Activated CD8-positive, alpha-beta T cell treated with anti-CD3 and anti-CD28 coated beads for 36 hours (primary cell): ENCODE measurements at regions not wholly inside any gene's neighbourhood (a gene's known extent, or its start where the extent isn't known, plus 50 kb on each side); places are given as distances from the start of the nearest gene placed in this dataset.

Experiments used
- ATAC-seq: fragments of 200-7000 bp; cut with Tn5 transposase; one replicate; pipeline ENCODE4 v1.10.0; 2021; ENCODE audit warnings: mild to moderate bottlenecking, moderate library complexity
- CTCF ChIA-PET: fragments of 350-600 bp; sonication (Branson Sonifier 250); formaldehyde crosslinking; loops from one replicate; lab custom pipeline; 2021; ENCODE audit warnings: antibody characterized with exemption; lab: Charles Lee
- POLR2A ChIA-PET: fragments of 350-600 bp; sonication (Branson Sonifier 250); formaldehyde crosslinking; loops from one replicate; lab custom pipeline; 2021; ENCODE audit warnings: antibody characterized with exemption; lab: Charles Lee
- DNase-seq: peaks from one replicate; pipeline ENCODE4 v3.0.0-alpha.2; 2020
- H3K27ac Mint-ChIP-seq: one replicate; pipeline ENCODE4 v1.8.0; 2021; ENCODE audit warnings: mild to moderate bottlenecking, mixed read lengths
- H3K27me3 Mint-ChIP-seq: one replicate; pipeline ENCODE4 v1.8.0; 2021; ENCODE audit warnings: mixed read lengths
- H3K36me3 Mint-ChIP-seq: one replicate; pipeline ENCODE4 v1.8.0; 2021; ENCODE audit warnings: low read depth, mixed read lengths
- H3K4me1 Mint-ChIP-seq: one replicate; pipeline ENCODE4 v1.8.0; 2021; ENCODE audit warnings: low read depth, mixed read lengths
- H3K4me3 Mint-ChIP-seq: one replicate; pipeline ENCODE4 v1.8.0; 2021; ENCODE audit warnings: mild to moderate bottlenecking, moderate library complexity, mixed read lengths
- H3K9me3 Mint-ChIP-seq: one replicate; pipeline ENCODE4 v1.8.0; 2021; ENCODE audit warnings: mixed read lengths
- intact Hi-C: fragments of 100-400 bp; cut with micrococcal nuclease; formaldehyde crosslinking; loops from one replicate; pipeline ENCODE4 v1.10.0; 2022
- TF ChIP-seq, protein P1 (sequence below): fragments of 200-600 bp; IDR thresholded peaks from one replicate; pipeline ENCODE4 v1.8.0; 2022; ENCODE audit warnings: antibody characterized with exemption, mild to moderate bottlenecking

GRCh38 chr11:109853156-109853776 is 239.9 kb upstream of the ZC3H12C start:
- no peaks in the 10 kb centered on the region for H3K4me1 Mint-ChIP-seq
- no peak overlapping the region for H3K27ac Mint-ChIP-seq
- peak; percentile 4 for DNase-seq
- no peaks in the 10 kb centered on the region for H3K27me3 Mint-ChIP-seq
- TF ChIP-seq, protein P1, sequence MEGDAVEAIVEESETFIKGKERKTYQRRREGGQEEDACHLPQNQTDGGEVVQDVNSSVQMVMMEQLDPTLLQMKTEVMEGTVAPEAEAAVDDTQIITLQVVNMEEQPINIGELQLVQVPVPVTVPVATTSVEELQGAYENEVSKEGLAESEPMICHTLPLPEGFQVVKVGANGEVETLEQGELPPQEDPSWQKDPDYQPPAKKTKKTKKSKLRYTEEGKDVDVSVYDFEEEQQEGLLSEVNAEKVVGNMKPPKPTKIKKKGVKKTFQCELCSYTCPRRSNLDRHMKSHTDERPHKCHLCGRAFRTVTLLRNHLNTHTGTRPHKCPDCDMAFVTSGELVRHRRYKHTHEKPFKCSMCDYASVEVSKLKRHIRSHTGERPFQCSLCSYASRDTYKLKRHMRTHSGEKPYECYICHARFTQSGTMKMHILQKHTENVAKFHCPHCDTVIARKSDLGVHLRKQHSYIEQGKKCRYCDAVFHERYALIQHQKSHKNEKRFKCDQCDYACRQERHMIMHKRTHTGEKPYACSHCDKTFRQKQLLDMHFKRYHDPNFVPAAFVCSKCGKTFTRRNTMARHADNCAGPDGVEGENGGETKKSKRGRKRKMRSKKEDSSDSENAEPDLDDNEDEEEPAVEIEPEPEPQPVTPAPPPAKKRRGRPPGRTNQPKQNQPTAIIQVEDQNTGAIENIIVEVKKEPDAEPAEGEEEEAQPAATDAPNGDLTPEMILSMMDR, result peak; percentile 47
- no peaks in the 10 kb centered on the region for H3K36me3 Mint-ChIP-seq
- ChIA-PET POLR2A (no interaction called here), CTCF (interaction anchor here (1.2 kb wide), 1 partner anchor 86 kb away, joined by 5 read pairs; no protein-coding TSS in a partner anchor)
- peak; percentile 55 for ATAC-seq
- H3K4me3 Mint-ChIP-seq, result no peak overlapping the region
- no peaks in the 10 kb centered on the region for H3K9me3 Mint-ChIP-seq
- intact Hi-C loops, result loop anchor here (5.0 kb wide), 1 partner anchor 84 kb away; no protein-coding TSS in a partner anchor

- no peak overlapping the region for H3K4me3 Mint-ChIP-seq
- intact Hi-C loops, result loop anchor here (5.0 kb wide), 1 partner anchor 83 kb away; no protein-coding TSS in a partner anchor
- no peaks in the 10 kb centered on the region for H3K9me3 Mint-ChIP-seq
- no peak for ATAC-seq
- DNase-seq, result no peak
- H3K36me3 Mint-ChIP-seq, result no peaks in the 10 kb centered on the region
- H3K27ac Mint-ChIP-seq, result no peak overlapping the region
- H3K27me3 Mint-ChIP-seq, result no peaks in the 10 kb centered on the region
- no peaks in the 10 kb centered on the region for H3K4me1 Mint-ChIP-seq
- CTCF ChIA-PET, result no interaction called here
- POLR2A ChIA-PET, result no interaction called here
- TF ChIP-seq, protein P1, result no peak
Observed at GRCh38 chr11:109854731-109855130, 238.5 kb upstream of the ZC3H12C start.

- Mint-ChIP-seq H3K36me3 (no peaks in the 10 kb centered on the region), H3K4me3 (no peak overlapping the region), H3K4me1 (no peaks in the 10 kb centered on the region), H3K27me3 (no peaks in the 10 kb centered on the region), H3K27ac (no peak overlapping the region), H3K9me3 (no peaks in the 10 kb centered on the region)
- intact Hi-C loops, result no loop called here
- CTCF ChIA-PET, result interaction anchor here (0.8 to 1.7 kb wide), 2 partner anchors 9 to 83 kb away, joined by 3 read pairs; no protein-coding TSS in a partner anchor
- ATAC-seq (no peak), DNase-seq (no peak)
- POLR2A ChIA-PET, result no interaction called here
- TF ChIP-seq, protein P1, result no peak
Observed at GRCh38 chr11:109856928-109857327, 236.3 kb upstream of the ZC3H12C start.

- Mint-ChIP-seq H3K4me3 (no peak overlapping the region), H3K36me3 (no peaks in the 10 kb centered on the region), H3K4me1 (no peaks in the 10 kb centered on the region), H3K27ac (no peak overlapping the region), H3K9me3 (no peaks in the 10 kb centered on the region), H3K27me3 (no peaks in the 10 kb centered on the region)
- TF ChIP-seq, protein P1, result no peak
- CTCF ChIA-PET, result interaction anchor here (1.7 kb wide), 1 partner anchor 82 kb away, joined by 3 read pairs; no protein-coding TSS in a partner anchor
- POLR2A ChIA-PET, result no interaction called here
- intact Hi-C loops, result no loop called here
- DNase-seq, result no peak
- ATAC-seq, result no peak
Observed at GRCh38 chr11:109857637-109858036, 235.6 kb upstream of the ZC3H12C start.

GRCh38 chr11:109858152-109858551 is 235.0 kb upstream of the ZC3H12C start:
- H3K9me3 Mint-ChIP-seq, result no peaks in the 10 kb centered on the region
- H3K4me1 Mint-ChIP-seq, result no peaks in the 10 kb centered on the region
- ATAC-seq (no peak), DNase-seq (no peak)
- ChIA-PET CTCF (no interaction called here), POLR2A (no interaction called here)
- no peaks in the 10 kb centered on the region for H3K27me3 Mint-ChIP-seq
- no peak overlapping the region for H3K4me3 Mint-ChIP-seq
- intact Hi-C loops, result no loop called here
- no peak overlapping the region for H3K27ac Mint-ChIP-seq
- TF ChIP-seq, protein P1, result no peak
- no peaks in the 10 kb centered on the region for H3K36me3 Mint-ChIP-seq
